Thymus (tissue), 11 donors: ENCODE measurements at regions not wholly inside any gene's neighbourhood (a gene's known extent, or its start where the extent isn't known, plus 50 kb on each side); places are given as distances from the start of the nearest gene placed in this dataset.
A peak's percentile ranks its signal among the peaks of the same experiment; 100 is the strongest.

Source experiments
- DNase-seq, 9 donors: peaks; one replicate each; pipeline ENCODE4 v3.0.0-alpha.2; 2013; ENCODE audit warnings: low spot score in 9 of 9, low read depth in 6 of 9, missing footprints in 1 of 9
- H3K27ac ChIP-seq, 2 donors: one replicate each; pipeline ENCODE4 v1.5.1; 2013; ENCODE audit warnings: control low read depth in 1 of 2, low read depth in 1 of 2, low read length in 1 of 2, mild to moderate bottlenecking in 1 of 2, moderate library complexity in 1 of 2
- H3K27me3 ChIP-seq, 2 donors: one replicate each; pipeline ENCODE4 v1.5.1; 2013; ENCODE audit warnings: low read length in 1 of 2; ENCODE audit not compliant: control insufficient read depth in 2 of 2, insufficient read depth in 1 of 2
- H3K36me3 ChIP-seq, 2 donors: one replicate each; pipeline ENCODE4 v1.5.1; 2013; ENCODE audit warnings: low read length in 1 of 2, mild to moderate bottlenecking in 1 of 2, moderate library complexity in 1 of 2; ENCODE audit not compliant: control insufficient read depth in 2 of 2, insufficient read depth in 2 of 2
- H3K4me1 ChIP-seq, 2 donors: one replicate each; pipeline ENCODE4 v1.5.1; 2013; ENCODE audit warnings: low read length in 2 of 2; ENCODE audit not compliant: control insufficient read depth in 2 of 2, insufficient read depth in 2 of 2
- H3K4me3 ChIP-seq, 2 donors: one replicate each; pipeline ENCODE4 v1.5.1; 2013; ENCODE audit warnings: low read length in 2 of 2, control low read depth in 1 of 2, mild to moderate bottlenecking in 1 of 2
- H3K9me3 ChIP-seq, 2 donors: one replicate each; pipeline ENCODE4 v1.5.1; 2013; ENCODE audit warnings: low read length in 1 of 2, mild to moderate bottlenecking in 1 of 2; ENCODE audit not compliant: control insufficient read depth in 2 of 2, insufficient read depth in 1 of 2
- WGBS: extraction: QIAGEN DNeasy Blood & Tissue Kit; methylation state at CpG from one replicate; pipeline ENCODE4 v1.1.7; 2013; 5-methylcytosine and 5-hydroxymethylcytosine counted together
- donor health status: healthy.

- 52% methylated on average over 5 of the region's 5 CpGs for WGBS
- no peaks in the 10 kb centered on the region for H3K9me3 ChIP-seq
- peak overlapping the region in 1 of 2 donors; percentile 26 for H3K27ac ChIP-seq
- peaks cover 0 to 18% of the 10 kb centered on the region in 2 donors for H3K4me1 ChIP-seq
- H3K27me3 ChIP-seq = no peaks in the 10 kb centered on the region
- H3K36me3 ChIP-seq = no peaks in the 10 kb centered on the region
- H3K4me3 ChIP-seq = no peak overlapping the region
- DNase-seq = peak in 2 of 9 donors; percentile 7 to 33
These were observed 238.4 kb downstream of the IRS2 start for GRCh38 chr13:109547942-109548341.

GRCh38 chr13:109545931-109546330 is 240.5 kb downstream of the IRS2 start:
- DNase-seq = no peak
- peaks cover 0 to 18% of the 10 kb centered on the region in 2 donors for H3K4me1 ChIP-seq
- H3K27ac ChIP-seq = no peak overlapping the region
- H3K4me3 ChIP-seq = no peak overlapping the region
- H3K36me3 ChIP-seq = no peaks in the 10 kb centered on the region
- WGBS = 58% methylated on average over 6 of the region's 6 CpGs
- H3K27me3 ChIP-seq = no peaks in the 10 kb centered on the region
- H3K9me3 ChIP-seq = no peaks in the 10 kb centered on the region

DNA sequence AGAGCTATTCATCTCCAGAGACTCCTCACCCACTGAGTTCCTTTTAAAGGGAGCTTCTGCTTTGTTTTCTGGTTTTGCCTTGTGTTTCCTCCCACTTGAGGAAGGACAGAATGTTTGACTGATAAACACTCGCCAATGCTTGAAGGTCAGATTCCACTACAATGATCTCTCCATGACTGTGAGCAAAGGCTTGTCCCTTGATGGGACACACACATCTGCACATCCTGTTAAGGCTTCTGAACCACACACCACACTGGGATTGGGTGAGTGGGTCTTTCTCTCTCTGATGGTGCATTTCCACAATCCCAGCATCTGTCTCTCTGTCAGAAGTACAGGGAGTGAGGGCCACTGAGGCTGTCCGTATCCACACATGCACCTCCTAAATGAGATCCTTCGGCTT is 245.3 kb downstream of the IRS2 start:
- Histone ChIP-seq H3K27me3 (no peaks in the 10 kb centered on the region), H3K27ac (no peak overlapping the region), H3K4me3 (no peak overlapping the region), H3K9me3 (no peaks in the 10 kb centered on the region), H3K36me3 (no peaks in the 10 kb centered on the region), H3K4me1 (peaks cover 0 to 8% of the 10 kb centered on the region in 2 donors)
- no peak for DNase-seq
- 75% methylated on average over 3 of the region's 3 CpGs for WGBS

DNA sequence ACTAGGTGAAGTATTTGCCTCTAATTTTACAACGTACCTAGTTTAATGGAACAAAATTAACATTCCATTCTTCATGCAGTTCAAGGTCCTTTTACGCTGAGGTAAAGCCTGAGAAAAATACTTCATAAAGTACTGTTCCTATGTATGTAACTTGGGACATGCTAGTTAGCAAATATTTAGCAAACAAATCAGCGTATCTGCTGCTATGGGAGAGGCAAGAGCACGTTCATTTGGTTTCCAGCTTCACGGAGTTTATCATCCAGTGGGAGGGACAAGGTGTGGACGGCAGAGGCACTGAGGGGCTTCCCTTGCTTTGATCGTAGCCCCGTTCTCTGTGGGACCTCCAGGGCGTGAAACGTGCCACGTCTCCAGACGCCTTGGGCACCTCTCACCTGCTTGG is 248.8 kb downstream of the IRS2 start:
- no peaks in the 10 kb centered on the region for H3K27me3 ChIP-seq
- no peaks in the 10 kb centered on the region for H3K4me1 ChIP-seq
- whole genome bisulfite sequencing = 85% methylated on average over 12 of the region's 12 CpGs
- DNase-seq = no peak
- no peak overlapping the region for H3K27ac ChIP-seq
- no peak overlapping the region for H3K4me3 ChIP-seq
- no peaks in the 10 kb centered on the region for H3K36me3 ChIP-seq
- H3K9me3 ChIP-seq = no peaks in the 10 kb centered on the region

- Histone ChIP-seq H3K9me3 (no peaks in the 10 kb centered on the region), H3K4me1 (no peaks in the 10 kb centered on the region), H3K4me3 (no peak overlapping the region), H3K36me3 (no peaks in the 10 kb centered on the region), H3K27ac (no peak overlapping the region), H3K27me3 (no peaks in the 10 kb centered on the region)
- 97% methylated on average over 11 of the region's 11 CpGs for WGBS
- DNase-seq = no peak
These were observed 253.0 kb downstream of the IRS2 start for GRCh38 chr13:109533350-109533749.

GRCh38 chr13:109529964-109530363 is 256.4 kb downstream of the IRS2 start:
- WGBS = 87% methylated on average over 5 of the region's 5 CpGs
- Histone ChIP-seq H3K36me3 (no peaks in the 10 kb centered on the region), H3K4me1 (no peaks in the 10 kb centered on the region), H3K27me3 (no peaks in the 10 kb centered on the region), H3K4me3 (no peak overlapping the region), H3K27ac (no peak overlapping the region), H3K9me3 (no peaks in the 10 kb centered on the region)
- DNase-seq = no peak

- Histone ChIP-seq H3K27ac (no peak overlapping the region), H3K27me3 (no peaks in the 10 kb centered on the region), H3K4me1 (no peaks in the 10 kb centered on the region), H3K4me3 (no peak overlapping the region), H3K36me3 (no peaks in the 10 kb centered on the region), H3K9me3 (no peaks in the 10 kb centered on the region)
- 98% methylated on average over 21 of the region's 21 CpGs for WGBS
- DNase-seq = no peak
These were observed 264.7 kb downstream of the IRS2 start for GRCh38 chr13:109521719-109522118.

DNA sequence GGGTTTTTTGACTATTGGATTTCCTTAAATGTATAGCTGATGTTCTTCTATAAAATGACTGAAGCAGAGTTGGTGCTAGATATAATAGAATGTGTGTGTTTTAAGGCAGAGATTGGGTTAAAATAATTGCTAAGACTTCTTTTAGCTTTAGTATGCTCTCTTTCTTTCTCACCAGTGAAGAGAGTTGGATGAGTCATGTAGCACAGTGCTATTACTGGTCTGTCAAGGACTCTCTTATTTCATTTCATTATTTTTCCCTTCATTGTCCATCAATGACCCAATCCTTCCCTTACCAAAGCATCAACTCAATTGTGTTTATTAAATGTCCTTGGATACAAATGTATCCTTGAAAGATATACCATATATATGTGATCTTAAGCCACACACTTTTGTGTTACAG is 268.9 kb downstream of the IRS2 start:
- H3K4me1 ChIP-seq = no peaks in the 10 kb centered on the region
- no peak for DNase-seq
- H3K27me3 ChIP-seq = no peaks in the 10 kb centered on the region
- H3K36me3 ChIP-seq = no peaks in the 10 kb centered on the region
- no peak overlapping the region for H3K27ac ChIP-seq
- no peak overlapping the region for H3K4me3 ChIP-seq
- no peaks in the 10 kb centered on the region for H3K9me3 ChIP-seq

GRCh38 chr13:109516186-109516585 is 270.2 kb downstream of the IRS2 start:
- Histone ChIP-seq H3K36me3 (no peaks in the 10 kb centered on the region), H3K4me3 (no peak overlapping the region), H3K27me3 (no peaks in the 10 kb centered on the region), H3K4me1 (no peaks in the 10 kb centered on the region), H3K27ac (no peak overlapping the region), H3K9me3 (no peaks in the 10 kb centered on the region)
- WGBS = 79% methylated on average over 4 of the region's 4 CpGs
- DNase-seq = no peak

DNA sequence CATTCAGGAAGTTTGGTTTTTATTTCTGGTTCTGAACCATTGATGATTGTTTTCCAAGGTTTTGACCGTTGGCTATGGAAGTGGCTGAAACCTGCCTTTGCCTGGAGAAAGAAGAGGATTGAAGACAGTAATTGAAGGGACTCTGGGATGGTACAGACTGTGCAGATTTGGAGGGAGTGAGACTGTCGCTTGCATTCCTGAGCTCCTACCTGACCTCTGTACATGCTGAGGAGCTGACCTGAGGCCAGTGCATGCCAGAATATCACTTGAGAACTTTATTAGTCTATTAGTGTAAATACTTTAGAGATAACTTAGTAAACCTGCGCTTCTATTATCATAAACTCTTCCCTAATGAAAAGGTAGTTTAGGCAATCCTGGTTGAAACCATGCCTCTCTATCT is 276.4 kb downstream of the IRS2 start:
- Histone ChIP-seq H3K4me3 (no peak overlapping the region), H3K9me3 (peaks cover 0 to 5% of the 10 kb centered on the region in 2 donors), H3K4me1 (no peaks in the 10 kb centered on the region), H3K36me3 (no peaks in the 10 kb centered on the region), H3K27me3 (no peaks in the 10 kb centered on the region), H3K27ac (no peak overlapping the region)
- WGBS = 90% methylated on average over 3 of the region's 3 CpGs
- DNase-seq = no peak
